A549 (cell line): ENCODE measurements at regions not wholly inside any gene's neighbourhood (a gene's known extent, or its start where the extent isn't known, plus 50 kb on each side); places are given as distances from the start of the nearest gene placed in this dataset.

Source experiments
- ATAC-seq, 2 experiments: fragments of 200-7000 bp in 1 of 2; fragments of >200 bp in 1 of 2; cut with Nextera tagmentation in 1 of 2; cut with Tn5 transposase in 1 of 2; 3 replicates each; pipeline versions ENCODE4 v1.8.0 to v1.9.1; 2018 to 2020; ENCODE audit warnings: mild to moderate bottlenecking in 1 of 2, moderate library complexity in 1 of 2
- CTCF ChIA-PET: fragments of 300-600 bp; sonication (Branson Sonifier 250); formaldehyde crosslinking; extraction: SDS; loops from one replicate; lab custom pipeline; 2021; ENCODE audit warnings: antibody characterized with exemption, inconsistent platforms; lab: Yijun Ruan, JAX
- POLR2A ChIA-PET: fragments of 350-600 bp; formaldehyde crosslinking; extraction: SDS; loops from one replicate; lab custom pipeline; 2021; ENCODE audit warnings: antibody characterized with exemption, inconsistent platforms; lab: Yijun Ruan, JAX
- DNase-seq, 2 experiments: peaks; one replicate each; pipeline versions ENCODE4 v3.0.0 to v3.0.0-alpha.2; 2011 to 2016; ENCODE audit warnings: low read depth in 1 of 2, low spot score in 1 of 2
- FAIRE-seq: peaks from 2 replicates; lab custom pipeline; 2011; peaks lifted over from hg19 to GRCh38; lab: Jason Lieb, UNC
- H3K27ac ChIP-seq, 2 experiments: fragments of >200 bp; sonication (Bioruptor Twin); formaldehyde crosslinking; 3 replicates each; pipeline ENCODE4 v1.5.1; 2016 to 2017
- H3K4me1 ChIP-seq: fragments of >200 bp; sonication (Bioruptor Twin); formaldehyde crosslinking; 3 replicates; pipeline ENCODE4 v1.6.1; 2016
- H3K4me2 ChIP-seq: fragments of >200 bp; sonication (Bioruptor Twin); formaldehyde crosslinking; 3 replicates; pipeline ENCODE4 v1.6.1; 2016
- H3K4me3 ChIP-seq: fragments of >200 bp; sonication (Bioruptor Twin); formaldehyde crosslinking; 3 replicates; pipeline ENCODE4 v1.5.1; 2016
- H3K9me3 ChIP-seq: fragments of >200 bp; sonication (Bioruptor Twin); formaldehyde crosslinking; 3 replicates; pipeline ENCODE4 v1.6.1; 2016
- CHD4 ChIP-seq: fragments of 200-600 bp; sonication (generic); IDR thresholded peaks from 2 replicates; pipeline ENCODE4 v1.6.1; 2016; ENCODE audit warnings: antibody characterized with exemption, mild to moderate bottlenecking, borderline replicate concordance
- EHF ChIP-seq: fragments of 250-450 bp; sonication (Bioruptor Pico); IDR thresholded peaks from 2 replicates; pipeline ENCODE4 v1.5.0; 2020; ENCODE audit warnings: mild to moderate bottlenecking
- EHMT2 ChIP-seq: fragments of 200-600 bp; sonication (generic); IDR thresholded peaks from 2 replicates; pipeline ENCODE4 v1.6.1; 2016; ENCODE audit warnings: antibody characterized with exemption, low read depth, mild to moderate bottlenecking, moderate library complexity
- EP300 ChIP-seq, 2 experiments: fragments of >200 bp; sonication (Bioruptor Twin); formaldehyde crosslinking; IDR thresholded peaks; 2 replicates in 1 of 2; 3 replicates in 1 of 2; pipeline ENCODE4 v1.6.1; 2016 to 2017
- FOSB ChIP-seq: fragments of 250-450 bp; sonication (Bioruptor Pico); IDR thresholded peaks from 2 replicates; pipeline ENCODE4 v1.5.0; 2020; ENCODE audit warnings: mild to moderate bottlenecking, moderate library complexity
- FOXS1 ChIP-seq: fragments of 250-450 bp; sonication (Bioruptor Pico); IDR thresholded peaks from 2 replicates; pipeline ENCODE4 v1.5.0; 2020; ENCODE audit warnings: mild to moderate bottlenecking, moderate library complexity
- GATA3 ChIP-seq: IDR thresholded peaks from 2 replicates; pipeline ENCODE4 v1.6.1; 2012; ENCODE audit warnings: borderline replicate concordance
- HDAC2 ChIP-seq: fragments of 200-600 bp; sonication (generic); IDR thresholded peaks from 2 replicates; pipeline ENCODE4 v1.6.1; 2016
- HEYL ChIP-seq: fragments of 250-450 bp; sonication (Bioruptor Pico); IDR thresholded peaks from 2 replicates; pipeline ENCODE4 v1.8.0; 2021; ENCODE audit warnings: mild to moderate bottlenecking, moderate library complexity
- HOXB5 ChIP-seq: fragments of 250-450 bp; sonication (Bioruptor Pico); IDR thresholded peaks from 2 replicates; pipeline ENCODE4 v1.5.0; 2020; ENCODE audit warnings: mild to moderate bottlenecking, moderate library complexity
- JUN ChIP-seq, 2 experiments: fragments of >200 bp; sonication (Bioruptor Twin); formaldehyde crosslinking; IDR thresholded peaks; 2 replicates in 1 of 2; 3 replicates in 1 of 2; pipeline ENCODE4 v1.6.1; 2016 to 2017
- JUNB ChIP-seq: fragments of >200 bp; sonication (Bioruptor Twin); formaldehyde crosslinking; IDR thresholded peaks from 2 replicates; pipeline ENCODE4 v1.6.1; 2016
- MYC ChIP-seq: IDR thresholded peaks from 2 replicates; pipeline ENCODE4 v1.6.1; 2012; ENCODE audit warnings: mild to moderate bottlenecking, inconsistent platforms, low read length, improper control_type of control experiment, borderline replicate concordance
- NFE2L2 ChIP-seq: fragments of 150-350 bp; conservative IDR thresholded peaks from 2 replicates; pipeline ENCODE4 v1.6.1; 2014; ENCODE audit warnings: low read length
- NR3C1 ChIP-seq: fragments of >200 bp; sonication (Bioruptor Twin); formaldehyde crosslinking; IDR thresholded peaks from 3 replicates; pipeline ENCODE4 v1.6.1; 2017
- POLR2A ChIP-seq: IDR thresholded peaks from 2 replicates; pipeline ENCODE4 v1.6.1; 2012; ENCODE audit warnings: mild to moderate bottlenecking, low read length
- RARB ChIP-seq: fragments of 250-450 bp; sonication (Bioruptor Pico); IDR thresholded peaks from 2 replicates; pipeline ENCODE4 v1.8.0; 2021; ENCODE audit warnings: mild to moderate bottlenecking, moderate library complexity
- RFX5 ChIP-seq: fragments of 450-650 bp; IDR thresholded peaks from 2 replicates; pipeline ENCODE4 v1.7.1; 2014; ENCODE audit warnings: antibody characterized with exemption, mild to moderate bottlenecking, moderate library complexity
- SMC3 ChIP-seq: fragments of >200 bp; sonication (Bioruptor Twin); formaldehyde crosslinking; IDR thresholded peaks from 3 replicates; pipeline ENCODE4 v1.6.1; 2018; ENCODE audit warnings: inconsistent platforms
- TFCP2L1 ChIP-seq: fragments of 250-450 bp; sonication (Bioruptor Pico); IDR thresholded peaks from 2 replicates; pipeline ENCODE4 v1.5.0; 2021; ENCODE audit warnings: mild to moderate bottlenecking
- TP53 ChIP-seq: fragments of 250-450 bp; sonication (Bioruptor Pico); IDR thresholded peaks from 2 replicates; pipeline ENCODE4 v1.5.0; 2021; ENCODE audit warnings: mild to moderate bottlenecking, moderate library complexity
- ZC3H11A ChIP-seq: fragments of 450-650 bp; IDR thresholded peaks from 2 replicates; pipeline ENCODE4 v1.6.1; 2014; ENCODE audit warnings: antibody characterized with exemption, mild to moderate bottlenecking
- ZFP36 ChIP-seq: fragments of 450-650 bp; IDR thresholded peaks from 2 replicates; pipeline ENCODE4 v1.6.1; 2014; ENCODE audit warnings: borderline replicate concordance; ENCODE audit not compliant: partially characterized antibody
- ZNF302 ChIP-seq: fragments of 250-450 bp; sonication (Bioruptor Pico); IDR thresholded peaks from 2 replicates; pipeline ENCODE4 v1.9.0; 2021; ENCODE audit warnings: inconsistent platforms, mild to moderate bottlenecking, moderate library complexity
- WGBS: methylation state at CpG from one replicate; pipeline ENCODE4 v1.1.6; 2017; ENCODE audit errors: missing lambda C conversion rate; 5-methylcytosine and 5-hydroxymethylcytosine counted together
- TF ChIP-seq, protein P1 (sequence below): IDR thresholded peaks from 2 replicates; pipeline ENCODE4 v1.6.1; 2012; ENCODE audit warnings: low read depth, borderline replicate concordance
- TF ChIP-seq, protein P2 (sequence below): fragments of 150-350 bp; IDR thresholded peaks from 2 replicates; pipeline ENCODE4 v1.6.1; 2014; ENCODE audit warnings: low read depth, mild to moderate bottlenecking, low read length
- TF ChIP-seq, protein P3 (sequence below): fragments of 200-600 bp; sonication (generic); IDR thresholded peaks from 2 replicates; pipeline ENCODE4 v1.6.1; 2016; ENCODE audit warnings: antibody characterized with exemption, mild to moderate bottlenecking, moderate library complexity
- TF ChIP-seq, protein P4 (sequence below): fragments of >200 bp; sonication (Bioruptor Twin); formaldehyde crosslinking; IDR thresholded peaks from 3 replicates; pipeline ENCODE4 v1.6.1; 2016

DNA sequence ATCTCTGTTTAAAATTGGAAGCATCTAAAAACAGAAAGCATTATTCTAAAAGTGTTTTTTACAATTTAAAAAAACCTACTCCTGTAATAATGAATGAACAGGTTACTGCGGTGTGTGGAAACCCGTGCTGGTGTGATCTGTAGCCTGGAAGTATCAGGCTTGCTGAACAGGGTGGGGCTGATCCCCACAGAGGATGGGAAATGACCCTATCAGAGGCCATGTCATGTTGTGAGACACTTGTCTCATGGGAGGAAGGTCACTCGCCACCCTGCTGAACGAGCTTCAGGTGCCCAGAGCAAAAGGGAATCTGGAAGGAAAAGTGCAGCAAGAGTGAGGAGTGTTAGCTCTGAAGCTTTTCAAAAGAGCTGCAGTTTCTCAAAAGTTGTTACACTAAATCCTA is 320.7 kb downstream of the RRAGC start:
- Histone ChIP-seq H3K4me1 (no peaks in the 10 kb centered on the region), H3K9me3 (no peaks in the 10 kb centered on the region), H3K4me3 (no peak overlapping the region), H3K27ac (no peak overlapping the region), H3K4me2 (no peak overlapping the region)
- POLR2A ChIA-PET, result no interaction called here
- WGBS, result 39% methylated on average over 4 of the region's 4 CpGs
- no peak for DNase-seq
- CTCF ChIA-PET, result interaction anchor here (0.7 kb wide), 1 partner anchor 199 kb away, joined by 4 read pairs; no protein-coding TSS in a partner anchor
- TF ChIP-seq, protein P1, sequence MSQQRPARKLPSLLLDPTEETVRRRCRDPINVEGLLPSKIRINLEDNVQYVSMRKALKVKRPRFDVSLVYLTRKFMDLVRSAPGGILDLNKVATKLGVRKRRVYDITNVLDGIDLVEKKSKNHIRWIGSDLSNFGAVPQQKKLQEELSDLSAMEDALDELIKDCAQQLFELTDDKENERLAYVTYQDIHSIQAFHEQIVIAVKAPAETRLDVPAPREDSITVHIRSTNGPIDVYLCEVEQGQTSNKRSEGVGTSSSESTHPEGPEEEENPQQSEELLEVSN, result no peak
- TF ChIP-seq NFE2L2 (no peak), FOXS1 (CRISPR knock-in tag) (no peak), TFCP2L1 (CRISPR knock-in tag) (no peak), EHF (CRISPR knock-in tag) (no peak), MYC (no peak), HOXB5 (CRISPR knock-in tag) (no peak), EHMT2 (no peak), NR3C1 (no peak), GATA3 (no peak), EP300 (IDR thresholded peaks at IDR 0.05) (no peak), HEYL (CRISPR knock-in tag) (no peak), CHD4 (no peak)
- TF ChIP-seq, protein P2, sequence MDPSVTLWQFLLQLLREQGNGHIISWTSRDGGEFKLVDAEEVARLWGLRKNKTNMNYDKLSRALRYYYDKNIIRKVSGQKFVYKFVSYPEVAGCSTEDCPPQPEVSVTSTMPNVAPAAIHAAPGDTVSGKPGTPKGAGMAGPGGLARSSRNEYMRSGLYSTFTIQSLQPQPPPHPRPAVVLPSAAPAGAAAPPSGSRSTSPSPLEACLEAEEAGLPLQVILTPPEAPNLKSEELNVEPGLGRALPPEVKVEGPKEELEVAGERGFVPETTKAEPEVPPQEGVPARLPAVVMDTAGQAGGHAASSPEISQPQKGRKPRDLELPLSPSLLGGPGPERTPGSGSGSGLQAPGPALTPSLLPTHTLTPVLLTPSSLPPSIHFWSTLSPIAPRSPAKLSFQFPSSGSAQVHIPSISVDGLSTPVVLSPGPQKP, result no peak
- TF ChIP-seq, protein P3, sequence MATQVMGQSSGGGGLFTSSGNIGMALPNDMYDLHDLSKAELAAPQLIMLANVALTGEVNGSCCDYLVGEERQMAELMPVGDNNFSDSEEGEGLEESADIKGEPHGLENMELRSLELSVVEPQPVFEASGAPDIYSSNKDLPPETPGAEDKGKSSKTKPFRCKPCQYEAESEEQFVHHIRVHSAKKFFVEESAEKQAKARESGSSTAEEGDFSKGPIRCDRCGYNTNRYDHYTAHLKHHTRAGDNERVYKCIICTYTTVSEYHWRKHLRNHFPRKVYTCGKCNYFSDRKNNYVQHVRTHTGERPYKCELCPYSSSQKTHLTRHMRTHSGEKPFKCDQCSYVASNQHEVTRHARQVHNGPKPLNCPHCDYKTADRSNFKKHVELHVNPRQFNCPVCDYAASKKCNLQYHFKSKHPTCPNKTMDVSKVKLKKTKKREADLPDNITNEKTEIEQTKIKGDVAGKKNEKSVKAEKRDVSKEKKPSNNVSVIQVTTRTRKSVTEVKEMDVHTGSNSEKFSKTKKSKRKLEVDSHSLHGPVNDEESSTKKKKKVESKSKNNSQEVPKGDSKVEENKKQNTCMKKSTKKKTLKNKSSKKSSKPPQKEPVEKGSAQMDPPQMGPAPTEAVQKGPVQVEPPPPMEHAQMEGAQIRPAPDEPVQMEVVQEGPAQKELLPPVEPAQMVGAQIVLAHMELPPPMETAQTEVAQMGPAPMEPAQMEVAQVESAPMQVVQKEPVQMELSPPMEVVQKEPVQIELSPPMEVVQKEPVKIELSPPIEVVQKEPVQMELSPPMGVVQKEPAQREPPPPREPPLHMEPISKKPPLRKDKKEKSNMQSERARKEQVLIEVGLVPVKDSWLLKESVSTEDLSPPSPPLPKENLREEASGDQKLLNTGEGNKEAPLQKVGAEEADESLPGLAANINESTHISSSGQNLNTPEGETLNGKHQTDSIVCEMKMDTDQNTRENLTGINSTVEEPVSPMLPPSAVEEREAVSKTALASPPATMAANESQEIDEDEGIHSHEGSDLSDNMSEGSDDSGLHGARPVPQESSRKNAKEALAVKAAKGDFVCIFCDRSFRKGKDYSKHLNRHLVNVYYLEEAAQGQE, result no peak
- no peak for ATAC-seq
- FAIRE-seq, result no peak

DNA sequence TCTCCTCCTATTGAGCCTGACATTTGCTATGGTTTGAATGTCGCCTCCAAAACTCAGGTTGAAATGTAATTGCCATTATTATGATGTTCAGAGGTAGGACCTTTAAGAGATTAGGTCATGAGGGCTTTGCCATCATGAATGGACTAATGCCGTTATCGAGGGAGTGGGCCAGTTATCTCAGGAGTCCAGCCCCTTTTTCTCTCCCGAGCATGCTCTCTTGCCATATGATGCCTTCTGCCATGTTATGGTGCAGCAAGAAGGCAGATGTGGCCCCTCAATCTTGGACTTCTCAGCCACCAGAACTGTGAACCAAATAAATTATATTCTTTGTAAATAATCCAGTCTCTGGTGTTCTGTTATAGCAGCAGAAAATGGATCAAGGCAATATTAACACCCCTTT is 323.5 kb downstream of the RRAGC start:
- no peak overlapping the region for H3K4me2 ChIP-seq
- 27% methylated on average over 4 of the region's 4 CpGs for WGBS
- no peak for TF ChIP-seq RARB (CRISPR knock-in tag)
- no peak for TF ChIP-seq ZNF302 (CRISPR knock-in tag)
- no peak for TF ChIP-seq POLR2A
- no peak for TF ChIP-seq FOSB (CRISPR knock-in tag)
- no peak for TF ChIP-seq FOXS1 (CRISPR knock-in tag)
- no peak for TF ChIP-seq SMC3
- TF ChIP-seq CHD4, result no peak
- TF ChIP-seq JUNB, result no peak
- no peak for TF ChIP-seq TP53
- TF ChIP-seq HDAC2, result no peak
- TF ChIP-seq, protein P4, sequence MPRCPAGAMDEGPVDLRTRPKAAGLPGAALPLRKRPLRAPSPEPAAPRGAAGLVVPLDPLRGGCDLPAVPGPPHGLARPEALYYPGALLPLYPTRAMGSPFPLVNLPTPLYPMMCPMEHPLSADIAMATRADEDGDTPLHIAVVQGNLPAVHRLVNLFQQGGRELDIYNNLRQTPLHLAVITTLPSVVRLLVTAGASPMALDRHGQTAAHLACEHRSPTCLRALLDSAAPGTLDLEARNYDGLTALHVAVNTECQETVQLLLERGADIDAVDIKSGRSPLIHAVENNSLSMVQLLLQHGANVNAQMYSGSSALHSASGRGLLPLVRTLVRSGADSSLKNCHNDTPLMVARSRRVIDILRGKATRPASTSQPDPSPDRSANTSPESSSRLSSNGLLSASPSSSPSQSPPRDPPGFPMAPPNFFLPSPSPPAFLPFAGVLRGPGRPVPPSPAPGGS, result no peak
- TF ChIP-seq JUN (IDR thresholded peaks at IDR 0.05), result no peak
- no peak for TF ChIP-seq RFX5
- TF ChIP-seq, protein P2, result no peak
- TF ChIP-seq ZC3H11A, result no peak
- no peak for TF ChIP-seq HOXB5 (CRISPR knock-in tag)
- TF ChIP-seq ZFP36, result no peak
- no peak for TF ChIP-seq EHMT2
- TF ChIP-seq NR3C1, result no peak
- TF ChIP-seq, all 56 proteins: peak for 0
- DNase-seq (no peak), ATAC-seq (no peak), FAIRE-seq (no peak)
- Histone ChIP-seq H3K4me3 (no peak overlapping the region), H3K9me3 (no peaks in the 10 kb centered on the region), H3K27ac (no peak overlapping the region), H3K4me1 (no peaks in the 10 kb centered on the region)
- CTCF ChIA-PET, result no interaction called here
- POLR2A ChIA-PET, result no interaction called here
